Activated T-cell treated with anti-CD3 and anti-CD28 coated beads, Interleukin-2, amount 50 U/mL, for 48 hours (primary cell): ENCODE measurements at regions not wholly inside any gene's neighbourhood (a gene's known extent, or its start where the extent isn't known, plus 50 kb on each side); places are given as distances from the start of the nearest gene placed in this dataset.

Source experiments
- DNase-seq, 2 experiments: peaks; one replicate each; pipeline ENCODE4 v3.0.0-alpha.2; 2020

DNA sequence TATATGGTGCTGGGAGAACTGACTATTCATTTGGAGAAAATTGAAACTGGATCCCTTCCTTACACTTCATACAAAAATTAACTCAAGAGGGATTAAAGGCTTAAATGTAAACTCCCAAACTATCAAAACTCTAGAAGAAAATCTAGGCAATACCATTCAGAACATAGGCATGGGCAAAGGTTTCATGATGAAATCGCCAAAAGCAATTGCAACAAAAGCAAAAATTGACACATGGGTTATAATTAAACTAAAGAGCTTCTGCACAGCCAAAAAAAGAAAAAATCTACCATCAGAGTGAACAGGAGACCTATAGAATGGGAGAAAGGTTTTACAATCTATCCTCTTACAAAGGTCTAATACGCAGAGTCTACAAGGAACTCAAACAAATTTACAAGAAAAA lies 851.3 kb upstream of the MAN1A1 start:
- no peak for DNase-seq

- no peak for DNase-seq
Observed at GRCh38 chr6:120198033-120198432, 848.5 kb upstream of the MAN1A1 start.

DNA sequence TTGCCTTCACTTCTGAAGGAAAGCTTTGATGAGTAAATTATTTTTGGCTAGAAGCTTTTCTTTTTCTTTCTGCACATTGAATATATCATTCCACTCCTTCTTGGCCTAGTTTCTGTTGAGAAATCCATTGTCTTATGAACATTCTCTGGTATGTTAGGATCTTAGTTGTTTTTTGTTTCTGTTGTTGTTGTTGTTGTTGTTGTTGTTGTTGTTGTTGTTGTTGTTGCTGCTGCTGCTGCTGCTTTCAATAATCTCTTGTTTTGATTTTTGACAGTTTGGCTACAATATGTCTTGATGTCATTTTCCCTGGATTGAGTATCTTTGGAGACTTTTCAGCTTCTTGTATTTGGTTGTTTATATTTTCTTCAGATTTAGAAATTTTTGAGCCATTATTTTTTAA lies 836.5 kb upstream of the MAN1A1 start:
- no peak for DNase-seq

DNA sequence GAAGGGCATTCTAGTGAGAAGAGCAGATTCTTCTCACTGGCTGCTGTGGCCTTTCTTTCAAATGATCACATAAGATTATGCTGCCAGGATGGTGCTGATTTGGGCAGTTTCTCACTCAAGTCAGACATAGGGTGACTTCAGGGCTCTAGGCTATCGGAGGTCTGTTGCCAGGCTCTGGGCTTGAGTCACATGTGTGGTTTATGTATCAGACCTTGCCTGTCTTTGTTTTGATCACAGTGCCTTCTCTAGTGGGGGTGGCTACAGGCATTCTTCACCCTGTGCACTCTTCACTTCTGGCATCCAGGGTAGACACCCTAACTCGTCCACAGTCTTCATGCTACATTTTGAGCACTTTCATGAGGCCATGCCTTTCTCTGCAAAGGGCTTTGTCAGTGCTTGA lies 823.7 kb upstream of the MAN1A1 start:
- no peak for DNase-seq

DNA sequence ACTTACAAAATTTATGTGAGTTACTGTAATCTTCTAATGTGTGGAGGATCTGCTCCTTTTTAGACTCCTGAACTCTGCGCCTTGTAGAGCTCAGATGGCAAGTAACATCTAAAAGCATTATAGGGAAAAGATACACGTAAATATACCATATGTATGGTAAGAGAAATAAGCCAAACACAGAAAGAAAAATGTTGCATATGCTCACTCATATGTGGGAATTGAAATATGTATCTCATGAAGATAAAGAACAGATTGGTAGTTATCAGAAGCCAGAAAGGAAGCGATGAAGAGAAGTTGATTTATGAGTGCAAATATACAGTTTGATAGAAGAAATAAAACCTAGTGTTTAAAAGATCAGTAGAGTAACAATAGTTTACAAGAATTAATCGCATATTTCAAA lies 815.0 kb upstream of the MAN1A1 start:
- no peak for DNase-seq

DNA sequence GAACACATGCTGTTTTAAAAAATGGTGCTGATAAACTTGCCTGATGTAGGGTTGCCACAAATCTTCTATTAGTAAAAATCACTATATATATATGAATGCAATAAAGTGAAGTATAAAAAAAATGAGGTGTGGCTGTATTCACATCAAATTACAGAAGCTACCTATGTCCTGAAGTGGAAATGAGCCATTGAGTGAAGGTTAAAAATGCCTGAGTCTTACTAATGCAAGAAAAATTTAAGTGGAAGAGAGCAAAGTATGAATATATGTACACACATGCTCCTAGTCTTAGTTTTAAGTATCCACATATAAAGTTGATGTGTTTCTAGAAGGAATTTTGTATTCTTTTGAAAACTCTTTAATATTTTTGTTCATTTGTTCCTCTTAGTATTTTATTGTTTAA lies 808.3 kb upstream of the MAN1A1 start:
- no peak for DNase-seq

DNA sequence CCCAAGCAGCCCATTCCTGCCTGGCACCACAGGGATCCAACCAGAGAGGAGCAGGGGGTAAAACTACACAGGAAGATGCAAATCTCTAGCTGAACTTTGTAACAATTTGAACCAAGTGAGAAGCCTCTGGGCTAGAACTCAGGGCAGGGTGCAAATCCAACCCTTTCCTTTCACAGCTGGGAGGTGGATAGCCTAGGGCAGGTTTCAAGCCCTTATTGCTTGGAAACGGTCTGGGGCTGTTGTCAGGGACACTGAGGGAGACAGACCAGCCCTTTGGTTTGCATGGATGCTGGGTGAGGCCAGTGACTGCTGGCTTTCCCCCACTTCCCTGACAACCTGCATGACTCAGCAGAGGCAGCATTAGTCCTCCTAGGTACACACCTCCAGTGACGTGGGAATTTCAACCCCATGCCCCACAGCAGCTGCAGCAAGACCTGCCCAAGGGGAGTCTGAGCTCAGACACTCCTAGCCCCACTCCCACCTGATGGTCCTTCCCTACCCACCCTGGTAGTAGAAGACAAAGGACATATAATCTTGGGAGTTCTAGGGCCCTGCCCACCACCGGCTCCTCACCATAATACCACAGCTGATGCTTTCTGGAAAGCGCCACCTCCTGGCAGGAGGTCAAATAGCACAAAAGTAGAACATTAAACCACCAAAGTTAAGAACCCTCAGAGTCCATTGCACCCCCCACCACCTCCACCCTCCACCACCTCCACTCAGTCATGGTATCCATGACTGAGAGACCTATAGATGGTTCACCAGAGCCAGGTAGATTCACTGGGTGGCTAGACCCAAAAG lies 797.7 kb upstream of the MAN1A1 start:
- DNase-seq: peak; percentile 17 to 18

GRCh38 chr6:120141601-120142000 lies 792.0 kb upstream of the MAN1A1 start:
- DNase-seq: no peak

DNA sequence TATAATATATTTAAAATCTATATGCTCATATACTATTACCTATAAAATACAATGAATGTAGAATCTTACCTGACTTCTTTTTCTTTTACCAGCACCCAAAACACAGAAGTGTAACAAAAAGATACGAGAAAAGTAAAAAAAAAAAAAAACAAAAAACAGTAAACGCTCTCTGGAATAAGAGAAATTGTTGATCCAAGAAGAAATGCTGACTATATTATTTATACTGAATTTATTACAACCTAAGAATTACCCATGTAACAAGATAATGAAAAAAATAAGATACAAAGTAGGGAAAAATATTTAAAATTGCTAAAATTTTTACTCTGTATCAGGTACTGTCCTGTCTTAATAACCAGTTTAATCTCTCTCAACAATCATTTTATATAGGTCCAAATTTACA lies 787.9 kb upstream of the MAN1A1 start:
- no peak for DNase-seq

GRCh38 chr6:120129228-120129627 lies 779.7 kb upstream of the MAN1A1 start:
- DNase-seq: no peak

- DNase-seq: no peak
Observed at GRCh38 chr6:120122401-120122800, 772.8 kb upstream of the MAN1A1 start.

- DNase-seq: no peak
Observed at GRCh38 chr6:120116343-120116742, 766.8 kb upstream of the MAN1A1 start.

DNA sequence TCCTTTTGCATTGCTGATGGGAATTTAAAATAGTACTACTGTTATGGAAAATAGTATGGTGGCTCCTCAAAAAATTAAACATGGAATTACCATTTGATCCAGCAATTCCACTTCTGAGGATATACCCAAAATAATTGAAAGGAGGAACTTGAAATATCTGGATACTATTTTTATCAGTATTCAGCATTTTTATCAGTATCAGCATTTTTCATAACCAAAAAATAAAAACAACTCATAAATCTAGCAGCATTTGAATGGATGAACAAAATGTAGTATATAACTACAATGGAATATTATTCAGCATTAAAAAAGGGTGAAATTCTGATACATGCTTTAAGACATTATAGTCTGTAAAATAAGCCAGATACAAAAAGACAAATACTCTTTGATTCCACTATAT lies 763.4 kb upstream of the MAN1A1 start:
- no peak for DNase-seq

DNA sequence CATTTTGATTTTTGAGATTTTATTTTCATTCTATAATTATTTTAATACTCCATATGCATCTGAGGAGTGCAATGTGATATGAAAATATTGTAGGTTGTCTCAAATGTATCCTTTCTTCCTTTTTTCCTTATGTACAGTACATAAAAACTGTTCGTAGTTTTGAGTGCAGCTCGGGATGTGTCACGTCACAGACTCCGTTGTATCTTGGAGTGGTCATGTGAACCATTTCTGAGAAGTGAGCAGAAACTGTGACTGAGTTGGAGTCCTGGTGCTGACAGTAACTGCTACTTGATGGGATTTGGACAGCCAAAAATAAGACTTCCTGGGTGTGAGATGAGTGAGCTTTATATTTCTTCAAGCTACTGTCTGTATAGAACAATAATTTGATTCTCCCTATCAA lies 761.4 kb upstream of the MAN1A1 start:
- DNase-seq: no peak

GRCh38 chr6:120108061-120108795 lies 758.7 kb upstream of the MAN1A1 start:
- no peak for DNase-seq

GRCh38 chr6:120103618-120104017 lies 754.1 kb upstream of the MAN1A1 start:
- DNase-seq: no peak

DNA sequence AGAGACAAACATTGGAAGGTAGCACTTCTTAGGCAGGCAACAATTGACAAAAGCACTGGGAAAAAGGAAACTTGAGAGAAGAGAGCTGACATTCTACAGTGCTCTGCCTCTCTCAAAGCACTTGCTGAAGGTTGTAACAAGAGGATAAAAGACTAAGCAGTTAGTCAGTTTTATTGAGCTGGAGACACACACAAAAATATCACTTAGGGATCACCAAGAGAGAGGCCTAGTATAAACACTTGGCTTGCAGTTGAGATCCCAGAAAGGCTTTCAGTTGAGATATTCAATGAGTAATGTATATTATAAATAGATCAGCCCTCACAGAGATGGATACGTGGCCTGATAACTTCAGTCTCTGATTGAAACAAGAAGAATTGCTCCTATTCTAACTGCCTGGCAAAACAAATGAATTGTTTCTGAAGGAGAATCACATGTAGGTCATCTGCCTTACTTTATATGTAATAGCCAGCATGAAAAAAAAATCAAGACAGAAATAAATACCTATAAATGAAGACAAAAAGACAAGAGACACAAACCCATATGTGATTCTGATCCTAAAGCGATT lies 747.2 kb upstream of the MAN1A1 start:
- no peak for DNase-seq

- no peak for DNase-seq
Observed at GRCh38 chr6:120083186-120083585, 733.6 kb upstream of the MAN1A1 start.

- DNase-seq: no peak
Observed at GRCh38 chr6:120077489-120077888, 727.9 kb upstream of the MAN1A1 start.

- no peak for DNase-seq
Observed at GRCh38 chr6:120058410-120058809, 708.8 kb upstream of the MAN1A1 start.

DNA sequence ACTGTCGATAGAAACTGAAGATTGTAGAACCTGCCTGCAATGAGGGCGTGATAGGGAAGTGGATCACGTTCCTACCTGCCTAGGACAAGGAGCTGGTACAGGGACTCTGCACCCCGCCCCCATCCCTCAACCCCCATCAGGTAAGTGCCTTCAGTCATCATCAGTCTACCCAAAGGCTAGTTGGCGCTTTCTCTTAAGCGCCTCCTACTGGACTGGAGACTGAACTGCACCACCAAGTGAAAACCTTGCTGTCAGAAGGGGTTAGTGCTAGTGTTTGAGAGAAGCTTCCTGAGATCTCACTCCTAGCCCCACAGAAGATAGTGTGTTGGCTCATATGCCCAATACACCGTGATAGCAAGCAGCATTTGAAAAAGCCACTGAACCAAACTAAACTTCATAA lies 706.5 kb upstream of the MAN1A1 start:
- peak; percentile 19 to 22 for DNase-seq

- DNase-seq: no peak
Observed at GRCh38 chr6:120055071-120055470, 705.5 kb upstream of the MAN1A1 start.

GRCh38 chr6:120039664-120040063 lies 690.1 kb upstream of the MAN1A1 start:
- DNase-seq: no peak

- no peak for DNase-seq
Observed at GRCh38 chr6:120031837-120032236, 682.3 kb upstream of the MAN1A1 start.
